MM.1S (cell line): ENCODE measurements at regions not wholly inside any gene's neighbourhood (a gene's known extent, or its start where the extent isn't known, plus 50 kb on each side); places are given as distances from the start of the nearest gene placed in this dataset.

Experiments used
- DNase-seq: peaks from one replicate; pipeline ENCODE4 v3.0.0-alpha.2; 2015
- H2AFZ ChIP-seq: fragments of 300-600 bp; sonication (generic); 2 replicates; pipeline ENCODE4 v1.6.0; 2016; ENCODE audit warnings: antibody characterized with exemption, low read length
- H3F3A ChIP-seq: fragments of 300-600 bp; sonication (generic); 2 replicates; pipeline ENCODE4 v1.6.1; 2016; ENCODE audit warnings: mild to moderate bottlenecking, antibody characterized with exemption, low read length, moderate library complexity, mixed read lengths; ENCODE audit not compliant: insufficient read depth
- H3K27ac ChIP-seq: fragments of 300-600 bp; sonication (generic); 2 replicates; pipeline ENCODE4 v1.5.1; 2016; ENCODE audit warnings: mild to moderate bottlenecking, low read length
- H3K27me3 ChIP-seq: fragments of 300-600 bp; sonication (generic); replicated peaks from 2 replicates; pipeline ENCODE4 v1.6.0; 2016; ENCODE audit warnings: low read length; ENCODE audit not compliant: insufficient read depth
- H3K36me3 ChIP-seq: fragments of 300-600 bp; sonication (generic); replicated peaks from 2 replicates; pipeline ENCODE4 v1.6.1; 2016; ENCODE audit warnings: mild to moderate bottlenecking, low read length, mixed read lengths; ENCODE audit not compliant: insufficient read depth
- H3K4me1 ChIP-seq: fragments of 300-600 bp; sonication (generic); 2 replicates; pipeline ENCODE4 v1.6.1; 2016; ENCODE audit warnings: low read length, mixed read lengths
- H3K4me2 ChIP-seq: fragments of 300-600 bp; sonication (generic); 2 replicates; pipeline ENCODE4 v1.6.0; 2016; ENCODE audit warnings: low read depth, low read length
- H3K4me3 ChIP-seq: fragments of 300-600 bp; sonication (generic); 2 replicates; pipeline ENCODE4 v1.5.1; 2016; ENCODE audit warnings: low read length, mixed read lengths
- H3K79me2 ChIP-seq: fragments of 300-600 bp; sonication (generic); 2 replicates; pipeline ENCODE4 v1.6.1; 2016; ENCODE audit warnings: mixed run types, low read length, mixed read lengths
- H3K9ac ChIP-seq: fragments of 300-600 bp; sonication (generic); 2 replicates; pipeline ENCODE4 v1.6.1; 2016; ENCODE audit warnings: low read length, mixed read lengths
- H3K9me2 ChIP-seq: fragments of 300-600 bp; sonication (generic); replicated peaks from 2 replicates; pipeline ENCODE4 v1.6.1; 2016; ENCODE audit warnings: mild to moderate bottlenecking, low read length, mixed read lengths; ENCODE audit not compliant: insufficient read depth
- H3K9me3 ChIP-seq: fragments of 300-600 bp; sonication (generic); replicated peaks from 2 replicates; pipeline ENCODE4 v1.6.1; 2016; ENCODE audit warnings: mild to moderate bottlenecking, low read length, mixed read lengths; ENCODE audit not compliant: insufficient read depth
- H4K20me1 ChIP-seq: fragments of 300-600 bp; sonication (generic); 2 replicates; pipeline ENCODE4 v1.6.1; 2016; ENCODE audit warnings: mild to moderate bottlenecking, low read length, moderate library complexity, mixed read lengths; ENCODE audit not compliant: insufficient read depth
- CTCF ChIP-seq: fragments of 300-600 bp; sonication (generic); IDR thresholded peaks from 2 replicates; pipeline ENCODE4 v1.5.1; 2016; ENCODE audit warnings: antibody characterized with exemption, low read length, mixed read lengths
- EZH2 ChIP-seq: fragments of 300-600 bp; sonication (generic); optimal IDR thresholded peaks from 2 replicates; pipeline ENCODE3; 2017; ENCODE audit warnings: low read depth, mild to moderate bottlenecking, antibody characterized with exemption, low read length, mixed read lengths
- EZH2phosphoT487 ChIP-seq: fragments of 300-600 bp; sonication (generic); IDR thresholded peaks from 2 replicates; pipeline ENCODE4 v1.6.1; 2018; ENCODE audit warnings: antibody characterized with exemption, low read length

- no peak overlapping the region for H3K4me3 ChIP-seq
- H3F3A ChIP-seq = no peaks in the 10 kb centered on the region
- no peak overlapping the region for H3K27ac ChIP-seq
- H3K9me3 ChIP-seq = no peaks in the 10 kb centered on the region
- TF ChIP-seq EZH2 (no peak), CTCF (no peak), EZH2phosphoT487 (no peak)
- H3K36me3 ChIP-seq = no peaks in the 10 kb centered on the region
- H3K9ac ChIP-seq = no peak overlapping the region
- H3K79me2 ChIP-seq = no peaks in the 10 kb centered on the region
- DNase-seq = no peak
- H4K20me1 ChIP-seq = no peaks in the 10 kb centered on the region
- no peak overlapping the region for H2AFZ ChIP-seq
- H3K4me1 ChIP-seq = peaks cover 17% of the 10 kb centered on the region
- H3K4me2 ChIP-seq = no peak overlapping the region
- no peaks in the 10 kb centered on the region for H3K9me2 ChIP-seq
- no peaks in the 10 kb centered on the region for H3K27me3 ChIP-seq
Measured at GRCh38 chr12:87152841-87153528, 876.2 kb downstream of the C12orf50 start.

GRCh38 chr12:87152075-87152474, 877.1 kb downstream of the C12orf50 start:
- H3K36me3 ChIP-seq = no peaks in the 10 kb centered on the region
- no peaks in the 10 kb centered on the region for H3K79me2 ChIP-seq
- peak overlapping the region; percentile 84 for H2AFZ ChIP-seq
- H3K27me3 ChIP-seq = no peaks in the 10 kb centered on the region
- H3K4me2 ChIP-seq = no peak overlapping the region
- H3K4me1 ChIP-seq = peaks cover 17% of the 10 kb centered on the region
- H3K9ac ChIP-seq = no peak overlapping the region
- H3F3A ChIP-seq = no peaks in the 10 kb centered on the region
- no peak for TF ChIP-seq EZH2
- no peak for TF ChIP-seq EZH2phosphoT487
- no peak for TF ChIP-seq CTCF
- peak overlapping the region; percentile 52; the same call in 1 of the 2 replicates for H3K27ac ChIP-seq
- H3K9me2 ChIP-seq = no peaks in the 10 kb centered on the region
- H3K9me3 ChIP-seq = no peaks in the 10 kb centered on the region
- no peak for DNase-seq
- no peak overlapping the region for H3K4me3 ChIP-seq
- no peaks in the 10 kb centered on the region for H4K20me1 ChIP-seq

- H3K27ac ChIP-seq = peak overlapping the region; percentile 52; the same call in 1 of the 2 replicates
- no peaks in the 10 kb centered on the region for H3K27me3 ChIP-seq
- H3K79me2 ChIP-seq = no peaks in the 10 kb centered on the region
- peak overlapping the region; percentile 84 for H2AFZ ChIP-seq
- H3K4me2 ChIP-seq = peak overlapping the region; percentile 23; the same call in 1 of the 2 replicates
- peak; percentile 12; the same call in 1 of the 2 replicates for TF ChIP-seq CTCF
- no peak for TF ChIP-seq EZH2phosphoT487
- H3K36me3 ChIP-seq = no peaks in the 10 kb centered on the region
- no peaks in the 10 kb centered on the region for H3K9me2 ChIP-seq
- H3K4me3 ChIP-seq = no peak overlapping the region
- peaks cover 17% of the 10 kb centered on the region for H3K4me1 ChIP-seq
- H3F3A ChIP-seq = no peaks in the 10 kb centered on the region
- peak; percentile 76 for DNase-seq
- peak overlapping the region; percentile 18; the same call in 1 of the 2 replicates for H3K9ac ChIP-seq
- H3K9me3 ChIP-seq = no peaks in the 10 kb centered on the region
- no peaks in the 10 kb centered on the region for H4K20me1 ChIP-seq
Measured at GRCh38 chr12:87150969-87151662, 878.1 kb downstream of the C12orf50 start.
